OCI-M2 (cell line): ENCODE measurements at regions not wholly inside any gene's neighbourhood (a gene's known extent, or its start where the extent isn't known, plus 50 kb on each side); places are given as distances from the start of the nearest gene placed in this dataset.

Experiments used
- DNase-seq: peaks from one replicate; lab custom pipeline; 2025; ENCODE audit not compliant: unreplicated experiment; lab: John Stamatoyannopoulos, UW

DNA sequence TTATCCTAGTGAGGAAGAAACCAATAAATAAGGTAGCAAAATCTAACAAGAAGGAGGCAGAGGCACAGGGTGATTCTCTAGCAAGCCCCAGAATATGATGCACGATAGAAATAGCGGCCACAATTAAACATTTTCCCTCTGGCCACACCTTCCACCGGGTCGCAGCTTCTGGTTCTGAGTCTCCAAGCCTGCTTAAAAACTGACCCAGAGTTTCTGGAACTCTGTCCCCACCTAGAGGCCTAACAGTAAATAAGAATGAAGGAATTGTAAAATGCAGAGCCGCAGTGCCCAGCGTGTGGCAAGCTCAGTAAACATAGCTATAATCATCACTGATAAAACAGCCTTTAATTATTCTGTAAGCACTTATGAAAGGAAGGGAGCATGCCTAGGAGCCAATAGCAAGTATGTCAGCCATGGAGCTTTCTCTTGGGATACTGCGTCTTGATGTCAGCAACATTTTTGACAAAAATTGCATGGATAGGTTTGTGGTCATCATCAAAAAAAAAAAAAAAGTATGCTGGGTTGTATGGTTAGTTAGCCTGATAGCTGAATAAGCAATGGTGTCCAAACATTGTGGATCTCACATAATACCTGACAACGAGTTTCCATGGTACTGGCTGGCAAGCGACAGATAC is 465.5 kb downstream of the DNAH5 start:
- DNase-seq, result no peak

- no peak for DNase-seq
These were observed 467.3 kb downstream of the DNAH5 start for GRCh38 chr5:13477118-13477737.

DNA sequence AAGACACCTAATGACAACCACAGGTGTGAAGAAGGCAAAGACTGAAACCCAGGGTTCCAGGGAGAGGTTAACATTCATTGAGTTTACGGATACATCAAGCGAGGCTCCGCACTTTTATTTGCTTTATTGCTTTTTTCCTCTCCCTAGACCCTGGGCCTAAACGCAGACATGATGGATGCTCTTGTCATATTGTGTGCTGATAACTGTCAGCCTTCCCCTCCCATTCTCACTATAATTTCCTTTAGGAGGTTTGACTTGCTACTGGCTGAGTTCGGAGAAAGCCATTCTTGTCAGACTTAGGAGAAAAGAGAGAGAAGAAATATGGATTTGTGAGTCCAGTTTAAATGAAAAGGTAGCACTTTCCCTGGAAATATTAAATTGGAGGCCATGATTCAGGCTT is 471.6 kb downstream of the DNAH5 start:
- DNase-seq, result no peak

- DNase-seq, result no peak
These were observed 473.5 kb downstream of the DNAH5 start for GRCh38 chr5:13470975-13471374.

DNA sequence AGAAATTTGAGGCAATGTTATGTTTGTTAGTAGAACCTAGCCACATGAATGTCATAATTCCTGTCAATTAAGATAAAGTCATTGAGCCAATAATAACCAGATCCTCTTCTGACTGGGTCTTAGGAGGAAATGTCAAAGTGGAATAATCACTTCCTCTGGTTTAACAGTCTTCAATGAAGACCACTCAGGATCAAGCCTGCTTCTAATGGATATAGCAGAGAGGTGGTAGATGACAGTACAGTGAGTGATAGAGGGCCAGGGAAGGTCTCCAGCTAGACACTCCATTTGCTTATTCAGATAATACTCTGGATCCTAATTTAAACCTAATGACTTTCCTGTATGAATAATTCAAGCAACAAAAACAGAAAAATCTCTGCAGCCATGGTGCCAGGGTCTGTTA is 474.2 kb downstream of the DNAH5 start:
- DNase-seq, result no peak

DNA sequence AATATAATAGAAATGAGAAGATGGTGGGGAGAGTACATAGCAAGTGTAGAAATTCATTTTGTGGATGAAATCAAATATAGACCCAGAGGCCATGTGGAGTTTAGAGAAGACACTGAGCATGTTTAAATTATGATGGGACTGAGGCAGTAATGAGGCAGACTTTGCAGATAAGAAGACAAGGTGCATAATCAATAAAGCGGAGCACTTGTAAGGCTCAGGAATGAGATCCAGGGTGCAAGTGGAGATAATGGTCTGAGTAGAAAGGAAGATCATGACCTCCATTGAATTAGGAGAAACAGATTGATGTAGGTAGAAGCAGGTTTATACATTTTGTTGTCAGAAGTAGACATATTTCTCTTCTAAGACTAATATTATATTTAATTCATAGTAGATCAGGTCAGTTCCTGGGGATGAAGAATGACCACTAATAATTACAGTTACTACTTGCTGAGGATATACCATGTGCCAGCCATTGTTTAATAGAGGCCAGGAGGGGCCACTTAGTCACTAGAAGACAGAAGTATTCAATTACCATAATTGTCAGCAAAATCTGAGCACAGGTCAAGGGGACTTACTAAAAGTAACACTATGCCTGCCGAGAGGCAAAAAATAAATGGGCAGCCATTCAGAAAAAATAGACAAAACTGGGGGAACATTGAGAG is 479.8 kb downstream of the DNAH5 start:
- DNase-seq, result no peak

- DNase-seq, result no peak
These were observed 483.9 kb downstream of the DNAH5 start for GRCh38 chr5:13460587-13460986.

DNA sequence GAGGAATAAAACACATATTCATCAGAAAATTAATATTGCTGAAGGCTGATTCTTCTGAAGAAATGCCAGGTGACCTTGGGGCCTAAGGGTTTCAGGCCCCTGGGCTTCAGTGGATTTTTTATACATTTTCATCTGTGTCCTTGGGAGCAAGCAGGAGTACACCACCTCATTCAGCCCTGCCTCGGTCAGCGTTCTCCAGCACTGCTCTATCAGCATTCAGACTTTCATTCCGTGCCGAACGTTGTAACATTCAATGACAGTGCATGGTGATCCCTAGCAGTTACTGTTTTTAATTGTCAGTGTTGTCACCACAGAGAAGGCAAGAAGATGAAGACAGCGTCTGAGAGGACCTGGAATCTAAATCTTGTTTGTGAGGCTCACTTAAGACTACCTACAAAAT is 490.4 kb downstream of the DNAH5 start:
- DNase-seq, result no peak

DNA sequence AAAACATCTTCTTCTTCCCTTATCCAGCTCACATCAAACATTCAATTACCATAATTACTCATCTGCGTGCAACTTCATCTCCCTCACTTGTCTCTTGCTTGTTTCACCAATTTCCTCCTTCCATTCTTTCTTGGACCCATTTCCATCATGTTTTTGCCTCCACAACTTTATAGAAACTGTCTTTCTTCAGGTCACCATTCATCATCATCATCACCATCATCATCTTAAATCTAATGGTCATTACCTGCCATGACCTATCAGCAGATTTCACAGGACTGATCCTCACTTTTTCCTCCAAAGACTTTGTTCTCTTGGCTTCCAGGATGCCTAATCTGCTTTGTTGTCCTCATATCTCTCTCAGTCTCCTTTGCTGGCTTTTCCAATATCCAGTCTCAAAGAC is 495.6 kb downstream of the DNAH5 start:
- DNase-seq, result no peak

DNA sequence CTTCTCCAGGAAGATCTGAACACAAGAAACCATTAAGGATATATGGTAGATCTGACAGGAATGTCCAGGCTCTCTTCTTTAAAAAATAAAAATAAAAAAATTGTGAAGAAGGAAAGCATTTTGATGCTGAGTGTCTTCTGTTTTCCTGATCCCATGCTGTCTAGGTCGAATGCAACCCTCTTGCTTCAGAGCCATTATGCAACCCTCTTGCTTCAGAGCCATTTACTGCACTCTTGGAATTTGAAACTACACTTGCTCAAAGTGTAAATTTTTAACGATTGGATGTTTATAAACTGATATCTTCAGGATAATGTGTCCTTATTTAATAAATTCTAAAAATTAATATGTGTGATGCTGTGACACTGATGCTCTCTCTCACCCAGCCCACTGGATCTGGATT is 505.1 kb downstream of the DNAH5 start:
- DNase-seq, result no peak

GRCh38 chr5:13427827-13428557 is 516.5 kb downstream of the DNAH5 start:
- DNase-seq, result no peak

DNA sequence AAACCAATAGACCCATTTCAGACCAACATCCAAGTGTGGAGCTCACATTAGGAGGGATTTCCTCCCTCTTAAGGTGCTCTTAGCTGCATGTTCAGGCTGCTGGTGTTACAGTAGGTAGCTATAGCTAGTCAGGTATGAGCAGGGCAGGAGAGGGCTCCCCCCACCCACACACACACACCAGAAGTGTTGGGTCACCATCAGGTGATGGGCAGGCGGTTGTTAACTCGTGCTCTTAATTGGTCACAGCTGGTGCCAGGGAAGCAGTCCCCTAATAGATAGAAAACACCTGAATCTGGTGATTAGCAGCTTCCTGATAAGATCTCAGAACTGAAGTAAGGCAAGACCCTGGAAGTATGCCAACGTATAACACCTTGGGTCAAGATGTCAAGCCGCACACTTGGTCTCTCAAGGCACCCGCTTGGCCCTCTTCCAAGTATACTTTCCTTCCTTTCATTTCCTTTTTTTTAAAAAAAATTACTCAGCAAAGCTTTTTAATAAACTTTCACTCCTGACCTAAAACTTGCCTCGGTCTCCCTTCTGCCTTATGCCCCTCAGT is 532.4 kb downstream of the DNAH5 start:
- DNase-seq, result no peak

- DNase-seq, result no peak
These were observed 535.9 kb downstream of the DNAH5 start for GRCh38 chr5:13408616-13409015.

DNA sequence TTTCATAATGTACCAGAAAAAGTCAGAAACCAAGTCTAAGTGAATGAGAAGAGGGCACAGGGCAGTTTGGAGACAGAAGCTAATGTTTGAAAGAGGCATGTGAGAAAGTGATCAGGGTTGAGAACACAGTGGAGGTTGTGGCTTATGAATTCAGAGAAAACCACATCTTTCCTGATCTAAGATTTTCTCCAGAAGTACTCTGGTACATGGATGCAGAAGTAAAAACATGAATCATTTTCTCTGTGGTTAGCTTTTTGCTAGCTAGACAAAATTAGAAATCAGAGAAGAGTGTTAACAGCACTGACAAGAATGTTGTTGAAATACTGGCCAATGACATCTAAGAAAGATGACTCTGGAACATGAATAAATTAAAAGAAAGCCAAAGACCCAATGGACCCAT is 541.1 kb downstream of the DNAH5 start:
- DNase-seq, result no peak

- DNase-seq, result no peak
These were observed 559.4 kb downstream of the DNAH5 start for GRCh38 chr5:13385066-13385465.

GRCh38 chr5:13382232-13382631 is 562.3 kb downstream of the DNAH5 start:
- DNase-seq, result no peak

GRCh38 chr5:13378091-13378490 is 566.4 kb downstream of the DNAH5 start:
- DNase-seq, result no peak

- no peak for DNase-seq
These were observed 585.1 kb downstream of the DNAH5 start for GRCh38 chr5:13359344-13359743.

DNA sequence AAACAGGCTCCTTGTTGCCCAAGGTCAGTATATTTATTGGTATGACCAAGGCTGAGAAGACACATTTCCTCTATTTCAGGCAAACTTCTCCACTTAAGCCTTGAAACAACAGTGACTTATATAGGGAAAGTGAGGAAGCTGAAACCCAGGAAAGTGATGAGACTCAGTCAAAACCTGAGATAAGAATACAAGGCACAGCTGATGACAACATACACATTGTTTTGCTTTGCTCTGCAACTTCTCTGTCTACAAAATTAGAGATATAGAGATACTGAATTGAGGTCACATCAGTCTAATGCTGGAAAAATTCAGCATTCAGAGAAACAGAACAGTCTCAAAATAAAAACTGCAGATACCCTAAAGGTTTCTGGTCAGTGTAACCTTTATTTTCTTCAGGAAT is 586.1 kb downstream of the DNAH5 start:
- no peak for DNase-seq

- no peak for DNase-seq
These were observed 586.6 kb downstream of the DNAH5 start for GRCh38 chr5:13357929-13358328.

- DNase-seq, result no peak
These were observed 588.3 kb downstream of the DNAH5 start for GRCh38 chr5:13356226-13356625.

GRCh38 chr5:13354611-13355010 is 589.9 kb downstream of the DNAH5 start:
- DNase-seq, result no peak
